Neural progenitor cell (in vitro differentiated cells): ENCODE measurements at regions not wholly inside any gene's neighbourhood (a gene's known extent, or its start where the extent isn't known, plus 50 kb on each side); places are given as distances from the start of the nearest gene placed in this dataset.

Source experiments
- CTCF ChIP-seq: fragments of 200-600 bp; sonication (generic); IDR thresholded peaks from 2 replicates; pipeline ENCODE4 v1.5.1; 2017; ENCODE audit warnings: antibody characterized with exemption, mild to moderate bottlenecking
- EZH2 ChIP-seq: fragments of 200-600 bp; sonication (generic); IDR thresholded peaks from 2 replicates; pipeline ENCODE4 v1.6.1; 2017; ENCODE audit warnings: antibody characterized with exemption, mild to moderate bottlenecking, moderate library complexity

DNA sequence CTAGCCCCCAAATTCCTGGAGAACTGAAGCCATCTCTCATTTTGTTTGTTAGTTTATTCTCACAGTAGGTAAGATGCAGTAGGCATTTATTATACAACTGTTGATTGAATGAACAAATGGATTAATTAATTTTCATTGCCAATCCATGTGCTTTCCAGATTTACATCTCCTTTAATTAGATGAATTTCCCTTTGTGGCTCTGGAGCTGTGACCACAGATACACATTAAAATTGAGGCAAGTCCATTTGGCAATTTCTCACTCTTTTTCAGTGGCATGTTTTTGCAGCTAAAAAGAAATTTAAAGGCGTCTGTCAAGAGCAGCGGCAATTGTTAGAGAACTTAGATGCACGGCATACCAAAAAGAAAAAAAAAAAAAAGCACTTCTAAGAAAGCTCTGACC is 635.4 kb upstream of the SOX9 start:
- no peak for TF ChIP-seq EZH2
- no peak for TF ChIP-seq CTCF
